Parathyroid adenoma (tissue), 2 donors: ENCODE measurements at regions not wholly inside any gene's neighbourhood (a gene's known extent, or its start where the extent isn't known, plus 50 kb on each side); places are given as distances from the start of the nearest gene placed in this dataset.

Experiments
- H2AFZ ChIP-seq: fragments of 300-600 bp; sonication (generic); one replicate; pipeline ENCODE4 v1.7.0; 2017; ENCODE audit warnings: antibody characterized with exemption, mild to moderate bottlenecking
- H3K27ac ChIP-seq: fragments of 300-600 bp; sonication (generic); one replicate; pipeline ENCODE4 v1.7.0; 2017
- H3K27me3 ChIP-seq: fragments of 300-600 bp; sonication (generic); one replicate; pipeline ENCODE4 v1.7.0; 2017; ENCODE audit warnings: low read length; ENCODE audit not compliant: control insufficient read depth, insufficient read depth
- H3K36me3 ChIP-seq: fragments of 300-600 bp; sonication (generic); one replicate; pipeline ENCODE4 v1.7.0; 2017; ENCODE audit warnings: low read length; ENCODE audit not compliant: control insufficient read depth, insufficient read depth
- H3K4me1 ChIP-seq: fragments of 300-600 bp; sonication (generic); one replicate; pipeline ENCODE4 v1.7.0; 2017; ENCODE audit warnings: control low read depth
- H3K4me2 ChIP-seq: fragments of 300-600 bp; sonication (generic); one replicate; pipeline ENCODE4 v1.7.0; 2017; ENCODE audit warnings: low read length
- H3K4me3 ChIP-seq: fragments of 300-600 bp; sonication (generic); one replicate; pipeline ENCODE4 v1.7.0; 2017; ENCODE audit warnings: low read depth, low read length
- H3K79me2 ChIP-seq: fragments of 300-600 bp; sonication (generic); one replicate; pipeline ENCODE4 v1.7.0; 2017; ENCODE audit warnings: control low read depth
- H3K9ac ChIP-seq: fragments of 300-600 bp; sonication (generic); one replicate; pipeline ENCODE4 v1.7.0; 2017; ENCODE audit warnings: mild to moderate bottlenecking
- H3K9me3 ChIP-seq: fragments of 300-600 bp; sonication (generic); one replicate; pipeline ENCODE4 v1.7.0; 2017; ENCODE audit warnings: low read length; ENCODE audit not compliant: control insufficient read depth
- TF ChIP-seq, protein P1 (sequence below): fragments of 300-600 bp; sonication (generic); IDR thresholded peaks from one replicate; pipeline ENCODE4 v1.7.0; 2017; ENCODE audit warnings: antibody characterized with exemption, mild to moderate bottlenecking
- donor health status: primary hyperparathyroidism.

DNA sequence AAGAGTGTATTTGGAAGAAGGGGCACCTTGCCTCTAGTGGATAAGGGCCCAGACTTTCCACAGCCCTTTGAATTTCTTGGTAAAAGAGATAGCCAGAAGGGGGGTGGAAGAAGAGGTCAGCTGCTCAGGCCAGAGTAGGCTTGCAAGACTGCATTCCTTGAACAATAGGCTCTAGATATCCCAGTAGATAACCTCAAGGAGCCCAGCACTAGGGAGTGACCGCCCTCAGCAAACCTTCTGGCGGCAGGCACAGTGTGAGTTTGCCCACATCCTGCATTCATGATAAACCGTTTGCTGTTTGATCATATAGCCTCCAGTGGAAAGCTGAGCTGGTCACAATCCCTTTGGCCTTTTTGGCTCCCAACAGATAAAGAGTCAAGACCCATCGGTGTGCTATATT, 70.5 kb downstream of the NPY start:
- Histone ChIP-seq H3K9ac (no peak overlapping the region), H2AFZ (no peak overlapping the region), H3K4me1 (no peaks in the 10 kb centered on the region), H3K27ac (no peak overlapping the region), H3K79me2 (no peaks in the 10 kb centered on the region), H3K36me3 (no peaks in the 10 kb centered on the region), H3K4me2 (no peak overlapping the region), H3K27me3 (no peaks in the 10 kb centered on the region), H3K9me3 (no peaks in the 10 kb centered on the region), H3K4me3 (no peak overlapping the region)
- TF ChIP-seq, protein P1, sequence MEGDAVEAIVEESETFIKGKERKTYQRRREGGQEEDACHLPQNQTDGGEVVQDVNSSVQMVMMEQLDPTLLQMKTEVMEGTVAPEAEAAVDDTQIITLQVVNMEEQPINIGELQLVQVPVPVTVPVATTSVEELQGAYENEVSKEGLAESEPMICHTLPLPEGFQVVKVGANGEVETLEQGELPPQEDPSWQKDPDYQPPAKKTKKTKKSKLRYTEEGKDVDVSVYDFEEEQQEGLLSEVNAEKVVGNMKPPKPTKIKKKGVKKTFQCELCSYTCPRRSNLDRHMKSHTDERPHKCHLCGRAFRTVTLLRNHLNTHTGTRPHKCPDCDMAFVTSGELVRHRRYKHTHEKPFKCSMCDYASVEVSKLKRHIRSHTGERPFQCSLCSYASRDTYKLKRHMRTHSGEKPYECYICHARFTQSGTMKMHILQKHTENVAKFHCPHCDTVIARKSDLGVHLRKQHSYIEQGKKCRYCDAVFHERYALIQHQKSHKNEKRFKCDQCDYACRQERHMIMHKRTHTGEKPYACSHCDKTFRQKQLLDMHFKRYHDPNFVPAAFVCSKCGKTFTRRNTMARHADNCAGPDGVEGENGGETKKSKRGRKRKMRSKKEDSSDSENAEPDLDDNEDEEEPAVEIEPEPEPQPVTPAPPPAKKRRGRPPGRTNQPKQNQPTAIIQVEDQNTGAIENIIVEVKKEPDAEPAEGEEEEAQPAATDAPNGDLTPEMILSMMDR, result no peak

- Histone ChIP-seq H3K79me2 (no peaks in the 10 kb centered on the region), H3K36me3 (no peaks in the 10 kb centered on the region), H3K27ac (no peak overlapping the region), H3K4me2 (no peak overlapping the region), H2AFZ (no peak overlapping the region), H3K4me1 (no peaks in the 10 kb centered on the region), H3K9ac (no peak overlapping the region), H3K27me3 (no peaks in the 10 kb centered on the region), H3K4me3 (no peak overlapping the region), H3K9me3 (no peaks in the 10 kb centered on the region)
- TF ChIP-seq, protein P1, result no peak
Measured at GRCh38 chr7:24356718-24357386, 72.9 kb downstream of the NPY start.

DNA sequence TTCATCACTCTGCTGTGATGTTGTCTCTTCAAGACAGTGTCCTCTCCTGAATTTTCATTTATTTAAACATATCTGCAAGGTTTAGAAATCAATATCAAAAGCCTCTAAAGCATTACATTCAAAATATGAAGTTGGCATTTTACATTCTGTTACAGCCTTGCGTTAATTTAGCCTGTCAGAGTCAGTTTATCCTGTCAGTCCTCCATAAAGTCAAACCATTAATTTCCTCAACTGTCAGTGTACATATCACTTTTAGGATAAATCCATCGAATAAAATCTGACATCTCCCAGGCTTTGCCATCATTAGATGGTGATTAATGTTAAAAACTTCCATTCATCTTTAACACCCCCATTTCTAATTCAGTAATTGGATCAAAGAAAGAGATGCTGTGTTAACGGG, 77.0 kb downstream of the NPY start:
- Histone ChIP-seq H3K36me3 (no peaks in the 10 kb centered on the region), H3K4me3 (no peak overlapping the region), H3K79me2 (no peaks in the 10 kb centered on the region), H3K9ac (no peak overlapping the region), H2AFZ (no peak overlapping the region), H3K4me1 (no peaks in the 10 kb centered on the region), H3K4me2 (no peak overlapping the region), H3K27me3 (no peaks in the 10 kb centered on the region), H3K9me3 (no peaks in the 10 kb centered on the region), H3K27ac (no peak overlapping the region)
- TF ChIP-seq, protein P1, result no peak

DNA sequence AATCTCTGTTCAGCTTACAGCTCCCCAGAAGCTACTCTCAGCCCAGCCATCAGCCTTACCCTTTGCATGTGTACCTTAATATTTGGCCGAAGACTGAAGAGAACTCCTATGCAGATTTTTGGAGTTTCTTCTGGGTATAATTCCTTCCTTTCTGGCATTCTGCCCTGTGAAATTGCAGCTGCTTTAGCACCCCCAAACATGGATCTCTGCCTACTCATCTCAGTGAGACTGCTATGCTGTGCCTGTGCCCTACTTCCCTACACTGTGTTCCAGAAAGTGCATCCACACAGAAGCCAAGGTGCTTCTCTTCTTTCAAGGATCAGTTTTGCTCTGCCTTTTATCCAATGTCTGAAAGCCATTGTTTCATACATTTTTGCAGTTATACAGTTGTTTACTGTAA, 81.6 kb downstream of the NPY start:
- TF ChIP-seq, protein P1, result no peak
- H3K27me3 ChIP-seq, result no peaks in the 10 kb centered on the region
- no peak overlapping the region for H3K9ac ChIP-seq
- H3K36me3 ChIP-seq, result no peaks in the 10 kb centered on the region
- no peak overlapping the region for H3K4me2 ChIP-seq
- no peak overlapping the region for H3K27ac ChIP-seq
- no peak overlapping the region for H3K4me3 ChIP-seq
- no peaks in the 10 kb centered on the region for H3K4me1 ChIP-seq
- no peak overlapping the region for H2AFZ ChIP-seq
- H3K79me2 ChIP-seq, result no peaks in the 10 kb centered on the region
- H3K9me3 ChIP-seq, result no peaks in the 10 kb centered on the region

GRCh38 chr7:24366876-24367275, 82.9 kb downstream of the NPY start:
- Histone ChIP-seq H3K27ac (no peak overlapping the region), H3K9me3 (no peaks in the 10 kb centered on the region), H3K36me3 (no peaks in the 10 kb centered on the region), H3K79me2 (no peaks in the 10 kb centered on the region), H3K4me2 (no peak overlapping the region), H3K9ac (no peak overlapping the region), H3K4me1 (no peaks in the 10 kb centered on the region), H3K4me3 (no peak overlapping the region), H3K27me3 (no peaks in the 10 kb centered on the region), H2AFZ (no peak overlapping the region)
- TF ChIP-seq, protein P1, result no peak
